HG03280 (cell line): ENCODE measurements at regions not wholly inside any gene's neighbourhood (a gene's known extent, or its start where the extent isn't known, plus 50 kb on each side); places are given as distances from the start of the nearest gene placed in this dataset.

ENCODE experiments used
- ATAC-seq: cut with Tn5 transposase; IDR thresholded peaks from one replicate; pipeline ENCODE4 v1.9.1; 2021; ENCODE audit warnings: mild to moderate bottlenecking, moderate library complexity; ENCODE audit not compliant: unreplicated experiment

- ATAC-seq = no peak
These were observed 458.0 kb upstream of the ASIC2 start for GRCh38 chr17:33750943-33751701.

GRCh38 chr17:33751702-33752065 lies 458.6 kb upstream of the ASIC2 start:
- no peak for ATAC-seq

GRCh38 chr17:33753452-33753851 lies 460.4 kb upstream of the ASIC2 start:
- ATAC-seq = no peak

GRCh38 chr17:33756021-33756420 lies 462.9 kb upstream of the ASIC2 start:
- no peak for ATAC-seq

- ATAC-seq = no peak
These were observed 472.8 kb upstream of the ASIC2 start for GRCh38 chr17:33765871-33766270.

GRCh38 chr17:33766721-33767120 lies 473.6 kb upstream of the ASIC2 start:
- ATAC-seq = no peak

- ATAC-seq = no peak
These were observed 476.0 kb upstream of the ASIC2 start for GRCh38 chr17:33769066-33769465.

GRCh38 chr17:33776304-33776703 lies 478.8 kb upstream of the CCL2 start:
- no peak for ATAC-seq

- ATAC-seq = no peak
These were observed 478.2 kb upstream of the CCL2 start for GRCh38 chr17:33776903-33777302.

- no peak for ATAC-seq
These were observed 477.4 kb upstream of the CCL2 start for GRCh38 chr17:33777674-33778073.

GRCh38 chr17:33778505-33779233 lies 476.4 kb upstream of the CCL2 start:
- no peak for ATAC-seq

- no peak for ATAC-seq
These were observed 475.9 kb upstream of the CCL2 start for GRCh38 chr17:33779234-33779591.

- ATAC-seq = no peak
These were observed 469.8 kb upstream of the CCL2 start for GRCh38 chr17:33785281-33785680.

GRCh38 chr17:33786478-33786877 lies 468.6 kb upstream of the CCL2 start:
- no peak for ATAC-seq

GRCh38 chr17:33789658-33790057 lies 465.4 kb upstream of the CCL2 start:
- no peak for ATAC-seq

- no peak for ATAC-seq
These were observed 457.9 kb upstream of the CCL2 start for GRCh38 chr17:33797181-33797580.

GRCh38 chr17:33798308-33798707 lies 456.8 kb upstream of the CCL2 start:
- ATAC-seq = no peak

GRCh38 chr17:33802349-33803198 lies 452.5 kb upstream of the CCL2 start:
- ATAC-seq = no peak

GRCh38 chr17:33803199-33803685 lies 451.8 kb upstream of the CCL2 start:
- no peak for ATAC-seq

GRCh38 chr17:33803686-33804085 lies 451.4 kb upstream of the CCL2 start:
- no peak for ATAC-seq

- ATAC-seq = no peak
These were observed 450.7 kb upstream of the CCL2 start for GRCh38 chr17:33804401-33804800.

- no peak for ATAC-seq
These were observed 448.5 kb upstream of the CCL2 start for GRCh38 chr17:33806631-33807030.
